Activated CD4-positive, alpha-beta T cell treated with anti-CD3 and anti-CD28 coated beads, Interleukin-2, amount 50 U/mL, for 16 hours (primary cell): ENCODE measurements at regions not wholly inside any gene's neighbourhood (a gene's known extent, or its start where the extent isn't known, plus 50 kb on each side); places are given as distances from the start of the nearest gene placed in this dataset.

Experiments
- DNase-seq: peaks from one replicate; pipeline ENCODE4 v3.0.0-alpha.2; 2020

DNA sequence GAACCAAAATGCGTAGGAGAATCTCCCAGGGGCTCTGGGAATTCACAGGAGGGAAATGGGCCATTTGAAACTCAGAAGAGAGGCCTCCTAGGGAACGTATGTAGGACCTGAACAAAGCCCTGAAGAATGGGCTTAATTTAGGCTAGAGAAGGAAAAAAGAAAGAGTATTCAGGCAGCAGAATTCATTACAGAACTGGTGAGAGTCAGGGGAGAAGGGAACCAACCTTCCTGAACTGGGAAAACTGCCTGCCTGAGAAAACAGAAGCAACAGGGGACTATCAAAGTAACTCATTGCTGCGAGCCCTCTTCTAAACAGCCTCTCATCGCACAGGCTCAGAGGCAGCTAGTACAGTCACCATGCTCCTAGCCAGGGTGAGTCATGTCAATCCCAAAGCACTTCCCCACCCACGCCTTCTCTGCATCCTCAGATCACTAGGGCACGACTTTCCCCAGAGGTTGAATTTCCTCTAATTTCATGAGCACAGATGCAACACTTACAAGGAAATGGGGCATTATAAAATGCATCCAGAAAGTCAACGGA lies 98.1 kb downstream of the ADSS2 start:
- DNase-seq = peak; percentile 86

DNA sequence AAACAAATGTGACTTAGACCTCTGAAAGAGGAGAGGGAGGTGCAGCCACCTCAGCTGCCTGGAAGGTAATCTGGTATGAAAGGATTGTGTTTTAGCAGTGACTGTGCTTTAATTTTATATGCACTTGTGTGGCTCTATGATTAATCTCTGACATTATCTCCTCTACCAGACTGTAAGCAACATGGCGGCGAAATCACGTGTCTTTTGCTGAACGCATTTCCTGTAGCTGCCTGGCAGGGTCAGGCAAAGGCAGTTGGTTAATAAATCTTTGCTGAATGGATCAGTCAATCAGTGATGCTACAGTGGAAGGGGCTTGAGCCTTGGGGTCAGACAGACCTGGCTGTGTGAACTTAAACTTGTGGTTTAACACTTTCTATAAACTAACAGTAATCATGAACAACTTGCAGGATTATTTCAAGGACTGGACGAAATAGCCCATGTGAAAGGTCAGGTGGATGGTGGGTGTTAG lies 96.9 kb downstream of the ADSS2 start:
- no peak for DNase-seq

DNA sequence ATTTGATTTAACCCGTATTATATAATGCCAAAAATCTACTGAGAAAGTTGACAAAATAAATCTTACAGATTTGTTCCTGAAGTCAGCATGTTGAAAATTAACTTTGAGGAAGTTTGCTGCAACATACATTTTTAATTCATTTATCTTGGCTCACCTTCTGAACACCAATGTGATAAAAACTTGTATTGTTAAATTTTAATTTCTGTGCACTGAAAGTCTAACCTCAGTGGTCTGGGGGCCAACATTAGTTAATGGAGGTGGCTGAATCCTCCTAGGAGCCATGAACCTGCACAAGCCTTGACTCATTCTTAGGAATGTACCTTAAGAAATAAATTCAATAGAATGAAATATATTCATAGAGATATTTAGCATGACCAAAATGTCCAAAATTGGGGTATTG lies 95.3 kb downstream of the ADSS2 start:
- DNase-seq = no peak
